HG03565 (cell line): ENCODE measurements at regions not wholly inside any gene's neighbourhood (a gene's known extent, or its start where the extent isn't known, plus 50 kb on each side); places are given as distances from the start of the nearest gene placed in this dataset.
"Not testable (repeated sequence)": the region's sequence is repeated elsewhere in the genome, so short reads cannot be mapped to it uniquely, and the experiment has no call there.

Experiments used
- ATAC-seq: cut with Tn5 transposase; IDR thresholded peaks from one replicate; pipeline ENCODE4 v1.9.1; 2021; ENCODE audit warnings: mild to moderate bottlenecking, moderate library complexity; ENCODE audit not compliant: unreplicated experiment

- ATAC-seq = no peak
Observed at GRCh38 chr4:128758314-128758922, 51.1 kb upstream of the JADE1 start.

GRCh38 chr4:128757712-128758111 is 51.8 kb upstream of the JADE1 start:
- no peak for ATAC-seq

- no peak for ATAC-seq
Observed at GRCh38 chr4:128751354-128751753, 58.1 kb upstream of the JADE1 start.

- ATAC-seq = not testable (repeated sequence)
Observed at GRCh38 chr4:128741748-128742147, 67.8 kb upstream of the JADE1 start.

- ATAC-seq = no peak
Observed at GRCh38 chr4:128737098-128737513, 72.4 kb upstream of the JADE1 start.

GRCh38 chr4:128735714-128736113 is 73.8 kb upstream of the JADE1 start:
- no peak for ATAC-seq

GRCh38 chr4:128728190-128728589 is 81.3 kb upstream of the JADE1 start:
- no peak for ATAC-seq

GRCh38 chr4:128727658-128728057 is 81.8 kb upstream of the JADE1 start:
- no peak for ATAC-seq

GRCh38 chr4:128725405-128726055 is 84.0 kb upstream of the JADE1 start:
- no peak for ATAC-seq

GRCh38 chr4:128722911-128723310 is 86.6 kb upstream of the JADE1 start:
- no peak for ATAC-seq

- no peak for ATAC-seq
Observed at GRCh38 chr4:128721896-128722295, 87.6 kb upstream of the JADE1 start.

GRCh38 chr4:128720270-128720669 is 89.2 kb upstream of the JADE1 start:
- no peak for ATAC-seq

GRCh38 chr4:128718768-128719167 is 90.7 kb upstream of the JADE1 start:
- no peak for ATAC-seq

- ATAC-seq = no peak
Observed at GRCh38 chr4:128716338-128716737, 93.2 kb upstream of the JADE1 start.

- ATAC-seq = no peak
Observed at GRCh38 chr4:128715616-128716015, 93.9 kb upstream of the JADE1 start.

- no peak for ATAC-seq
Observed at GRCh38 chr4:128711361-128711760, 98.1 kb upstream of the JADE1 start.

- ATAC-seq = no peak
Observed at GRCh38 chr4:128709268-128709667, 100.2 kb upstream of the JADE1 start.

GRCh38 chr4:128707864-128708263 is 101.6 kb upstream of the JADE1 start:
- ATAC-seq = no peak

GRCh38 chr4:128703948-128704347 is 105.6 kb upstream of the JADE1 start:
- ATAC-seq = no peak

- ATAC-seq = no peak
Observed at GRCh38 chr4:128700659-128701350, 108.7 kb upstream of the JADE1 start.

GRCh38 chr4:128698386-128698785 is 111.1 kb upstream of the JADE1 start:
- ATAC-seq = no peak

- ATAC-seq = no peak
Observed at GRCh38 chr4:128697323-128697722, 112.2 kb upstream of the JADE1 start.
